Body of pancreas (tissue), 4 donors: ENCODE measurements at regions not wholly inside any gene's neighbourhood (a gene's known extent, or its start where the extent isn't known, plus 50 kb on each side); places are given as distances from the start of the nearest gene placed in this dataset.
A peak's percentile ranks its signal among the peaks of the same experiment; 100 is the strongest.

ENCODE experiments used
- ATAC-seq: fragments of 150-250 bp; one replicate; pipeline ENCODE4 v1.9.1; 2016
- DNase-seq, 4 donors: peaks; one replicate each; pipeline ENCODE4 v3.0.0-alpha.2; 2019
- H3K27ac ChIP-seq, 4 donors: fragments of 200-600 bp; sonication (generic); 1 replicate in 3 of 4; 2 replicates in 1 of 4; pipeline versions ENCODE4 v1.5.1 to v1.6.1; 2016 to 2019; ENCODE audit warnings: mild to moderate bottlenecking in 1 of 4, mixed read lengths in 1 of 4, moderate library complexity in 1 of 4
- H3K27me3 ChIP-seq, 2 donors: fragments of 200-600 bp; sonication (generic); one replicate each; pipeline ENCODE4 v1.6.0; 2016; ENCODE audit warnings: mild to moderate bottlenecking in 1 of 2
- H3K36me3 ChIP-seq, 2 donors: fragments of 200-600 bp; sonication (generic); replicated peaks in 1 of 2; 2 replicates each; pipeline ENCODE4 v1.5.1; 2016; ENCODE audit warnings: low read depth in 2 of 2; ENCODE audit not compliant: insufficient read depth in 1 of 2
- H3K4me1 ChIP-seq: fragments of 200-600 bp; sonication (generic); one replicate; pipeline ENCODE4 v1.6.0; 2016
- H3K4me3 ChIP-seq, 2 donors: fragments of 200-600 bp; sonication (generic); 1 replicate in 1 of 2; 2 replicates in 1 of 2; pipeline ENCODE4 v1.5.1; 2016 to 2019
- H3K9me3 ChIP-seq, 3 donors: fragments of 200-600 bp; sonication (generic); 1 replicate in 2 of 3; 2 replicates in 1 of 3; pipeline ENCODE4 v1.5.1; 2016
- CTCF ChIP-seq, 7 experiments: fragments of 450-650 bp in 4 of 7; fragments of 200-600 bp in 3 of 7; sonication (generic) in 3 of 7; IDR thresholded peaks; one replicate each; pipeline ENCODE4 v1.5.1; 2016 to 2019; ENCODE audit warnings: antibody characterized with exemption in 7 of 7
- POLR2A ChIP-seq, 3 donors: fragments of 450-650 bp; IDR thresholded peaks; one replicate each; pipeline ENCODE4 v1.6.1; 2016; ENCODE audit warnings: antibody characterized with exemption in 3 of 3, mild to moderate bottlenecking in 2 of 3
- WGBS, 2 donors: methylation state at CpG; one replicate each; pipeline ENCODE4 v1.1.5; 2017; 5-methylcytosine and 5-hydroxymethylcytosine counted together
- intact Hi-C: fragments of 100-400 bp; cut with DNase I; formaldehyde crosslinking; loops from one replicate; pipeline ENCODE4 v1.15.1; 2023

DNA sequence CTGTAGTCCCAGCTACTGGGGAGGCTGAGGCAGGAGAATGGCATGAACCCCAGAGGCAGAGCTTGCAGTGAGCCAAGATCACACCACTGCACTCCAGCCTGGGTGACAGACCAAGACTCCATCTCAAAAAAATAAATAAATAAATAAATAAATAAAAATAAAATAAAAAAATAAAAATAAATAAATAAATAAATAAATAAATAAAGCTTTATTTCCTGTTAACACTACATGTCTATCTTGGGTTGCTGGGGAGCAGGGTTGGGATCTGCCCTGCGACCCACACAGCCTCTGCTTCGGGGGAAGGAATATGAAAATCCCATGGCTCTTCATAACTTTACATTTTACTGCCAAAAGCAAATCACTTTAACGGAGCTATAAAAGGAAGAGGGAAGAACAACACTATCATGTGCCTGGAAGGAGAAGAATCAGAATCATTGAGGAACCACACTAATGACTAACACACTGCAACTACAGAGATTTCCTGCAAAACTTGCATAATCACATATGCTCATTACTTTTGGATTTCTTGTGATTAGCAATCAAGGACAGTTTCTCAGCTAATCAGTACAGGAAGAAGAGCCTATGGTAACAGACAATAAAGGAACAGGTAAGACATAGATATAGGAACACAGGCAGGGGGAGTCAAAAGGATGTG, 72.8 kb upstream of the CD55 start:
- H3K36me3 ChIP-seq, result no peaks in the 10 kb centered on the region
- DNase-seq, result no peak
- H3K27me3 ChIP-seq, result no peaks in the 10 kb centered on the region
- H3K27ac ChIP-seq, result no peak overlapping the region
- intact Hi-C loops, result no loop called here
- ATAC-seq, result no peak
- TF ChIP-seq CTCF (IDR thresholded peaks at IDR 0.05) (no peak), POLR2A (IDR thresholded peaks at IDR 0.05) (no peak)
- no peaks in the 10 kb centered on the region for H3K9me3 ChIP-seq
- no peaks in the 10 kb centered on the region for H3K4me1 ChIP-seq
- 59 to 84% methylated on average over 3 of the region's 3 CpGs for WGBS, 2 donors
- no peak overlapping the region for H3K4me3 ChIP-seq

GRCh38 chr1:207250431-207250830, 71.0 kb upstream of the CD55 start:
- Histone ChIP-seq H3K36me3 (no peaks in the 10 kb centered on the region), H3K4me3 (no peak overlapping the region), H3K27ac (no peak overlapping the region), H3K27me3 (no peaks in the 10 kb centered on the region), H3K4me1 (no peaks in the 10 kb centered on the region), H3K9me3 (no peaks in the 10 kb centered on the region)
- no peak for DNase-seq
- intact Hi-C loops, result no loop called here
- no peak for TF ChIP-seq POLR2A (IDR thresholded peaks at IDR 0.05)
- no peak for TF ChIP-seq CTCF (IDR thresholded peaks at IDR 0.05)
- no peak for ATAC-seq

DNA sequence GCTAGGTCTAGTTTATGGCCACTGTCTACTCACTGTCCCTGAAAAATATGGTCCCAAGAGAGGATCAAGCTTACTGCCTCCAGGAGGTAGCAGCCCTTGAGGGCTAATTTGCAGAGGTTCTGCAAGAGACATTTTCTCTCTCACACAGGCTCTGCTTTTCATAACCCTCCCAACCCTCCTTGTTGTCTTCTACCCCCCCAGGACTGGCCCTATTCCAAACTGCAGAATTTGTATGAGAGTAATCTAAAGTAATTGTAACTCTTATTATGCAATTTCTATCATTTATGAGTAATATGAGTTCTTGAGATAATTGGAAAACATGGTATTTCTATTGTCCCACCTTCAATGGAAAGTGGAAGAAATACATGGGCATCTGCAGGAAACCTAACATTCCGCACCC, 70.4 kb upstream of the CD55 start:
- no peak for DNase-seq
- Histone ChIP-seq H3K9me3 (no peaks in the 10 kb centered on the region), H3K27ac (no peak overlapping the region), H3K4me1 (no peaks in the 10 kb centered on the region), H3K36me3 (no peaks in the 10 kb centered on the region), H3K27me3 (no peaks in the 10 kb centered on the region), H3K4me3 (no peak overlapping the region)
- WGBS, 2 donors, result 96 to 100% methylated on average over 1 of the region's 1 CpG
- no peak for ATAC-seq
- intact Hi-C loops, result no loop called here
- TF ChIP-seq CTCF (IDR thresholded peaks at IDR 0.05) (no peak), POLR2A (IDR thresholded peaks at IDR 0.05) (no peak)

DNA sequence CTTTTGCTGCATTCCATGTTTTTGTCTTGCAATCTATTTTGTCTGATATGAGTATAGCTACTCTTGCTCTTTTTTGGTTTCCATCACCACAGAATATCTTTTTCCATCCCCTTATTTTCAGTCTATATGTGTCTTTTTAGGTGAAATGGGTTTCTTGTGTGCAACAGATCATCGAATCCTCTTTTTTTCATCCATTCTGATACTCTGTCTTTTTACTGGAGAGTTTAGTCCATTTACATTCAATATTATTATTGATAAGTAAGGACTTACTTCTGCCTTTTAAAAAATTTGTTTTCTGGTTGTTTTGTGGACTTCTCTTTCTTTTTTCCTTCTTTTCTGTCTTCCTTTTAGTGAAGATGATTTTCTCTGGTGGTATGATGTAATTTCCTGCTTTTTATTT, 64.6 kb upstream of the CD55 start:
- no peaks in the 10 kb centered on the region for H3K36me3 ChIP-seq
- WGBS, 2 donors, result 100% methylated on average over 1 of the region's 1 CpG
- DNase-seq, result no peak
- H3K27me3 ChIP-seq, result no peaks in the 10 kb centered on the region
- TF ChIP-seq POLR2A (IDR thresholded peaks at IDR 0.05) (no peak), CTCF (IDR thresholded peaks at IDR 0.05) (no peak)
- no peak overlapping the region for H3K27ac ChIP-seq
- no peaks in the 10 kb centered on the region for H3K4me1 ChIP-seq
- intact Hi-C loops, result no loop called here
- H3K4me3 ChIP-seq, result no peak overlapping the region
- H3K9me3 ChIP-seq, result no peaks in the 10 kb centered on the region
- ATAC-seq, result no peak

DNA sequence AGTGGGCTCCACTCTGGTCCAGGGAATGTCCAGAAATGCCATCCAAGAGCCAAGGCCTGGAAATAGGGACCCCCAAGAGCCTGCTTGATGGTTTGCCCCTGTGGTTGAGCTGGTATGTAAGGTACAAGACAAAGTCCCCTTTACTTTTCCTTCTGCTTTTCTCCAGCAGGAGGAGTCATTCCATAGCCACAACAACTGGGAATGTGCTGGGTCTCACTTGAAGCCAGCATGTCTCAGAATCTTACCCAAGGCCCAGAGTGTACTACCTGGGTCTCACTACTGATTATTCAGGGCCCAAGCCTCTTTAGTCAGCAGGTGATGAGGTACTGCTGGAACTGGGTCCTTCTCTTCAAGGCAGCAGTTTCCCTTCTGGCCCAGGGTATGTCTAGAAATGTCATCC, 62.1 kb upstream of the CD55 start:
- Histone ChIP-seq H3K27me3 (no peaks in the 10 kb centered on the region), H3K9me3 (no peaks in the 10 kb centered on the region), H3K27ac (no peak overlapping the region), H3K4me3 (no peak overlapping the region), H3K4me1 (no peaks in the 10 kb centered on the region), H3K36me3 (no peaks in the 10 kb centered on the region)
- peak in 4 of 7 experiments; percentile 38 to 48 (median 46) for TF ChIP-seq CTCF (IDR thresholded peaks at IDR 0.05)
- no peak for TF ChIP-seq POLR2A (IDR thresholded peaks at IDR 0.05)
- peak in 1 of 4 donors; percentile 8 for DNase-seq
- ATAC-seq, result no peak
- intact Hi-C loops, result no loop called here
